ENCODE measurements at regions not wholly inside any gene's neighbourhood (a gene's known extent, or its start where the extent isn't known, plus 50 kb on each side); places are given as distances from the start of the nearest gene placed in this dataset.
"Not testable (repeated sequence)": the region's sequence is repeated elsewhere in the genome, so short reads cannot be mapped to it uniquely, and the experiment has no call there.

GRCh38 chr3:34669490-34669889 is 871.1 kb downstream of the PDCD6IP start:
- TF ChIP-seq CTCF (conservative IDR thresholded peaks at IDR 0.05; ENCODE audit: low read depth, low read length): no peak
- no peak for DNase-seq (ENCODE audit: low read depth)
- H3K4me3 ChIP-seq (ENCODE audit: low read depth, low read length): no peak overlapping the region

GRCh38 chr3:34675383-34676120 is 877.1 kb downstream of the PDCD6IP start:
- no peak for TF ChIP-seq CTCF (conservative IDR thresholded peaks at IDR 0.05; ENCODE audit: low read depth, low read length)
- H3K4me3 ChIP-seq (ENCODE audit: low read depth, low read length): no peak overlapping the region
- DNase-seq (ENCODE audit: low read depth): peak; percentile 31

- peak; percentile 7 for DNase-seq (ENCODE audit: low read depth)
- no peak for TF ChIP-seq CTCF (conservative IDR thresholded peaks at IDR 0.05; ENCODE audit: low read depth, low read length)
- H3K4me3 ChIP-seq (ENCODE audit: low read depth, low read length): no peak overlapping the region
Observed at GRCh38 chr3:34676436-34676835, 878.0 kb downstream of the PDCD6IP start.

- H3K4me3 ChIP-seq (ENCODE audit: low read depth, low read length): no peak overlapping the region
- no peak for TF ChIP-seq CTCF (conservative IDR thresholded peaks at IDR 0.05; ENCODE audit: low read depth, low read length)
- no peak for DNase-seq (ENCODE audit: low read depth)
Observed at GRCh38 chr3:34678575-34678974, 880.1 kb downstream of the PDCD6IP start.

GRCh38 chr3:34679055-34679454 is 880.6 kb downstream of the PDCD6IP start:
- DNase-seq (ENCODE audit: low read depth); H3K4me3 ChIP-seq (ENCODE audit: low read depth, low read length): not testable (repeated sequence)

GRCh38 chr3:34683851-34684250 is 885.4 kb downstream of the PDCD6IP start:
- peak; percentile 76 for TF ChIP-seq CTCF (conservative IDR thresholded peaks at IDR 0.05; ENCODE audit: low read depth, low read length)
- DNase-seq (ENCODE audit: low read depth): peak; percentile 70
- H3K4me3 ChIP-seq (ENCODE audit: low read depth, low read length): no peak overlapping the region

- H3K4me3 ChIP-seq (ENCODE audit: low read depth, low read length): no peak overlapping the region
- DNase-seq (ENCODE audit: low read depth): peak; percentile 26
- no peak for TF ChIP-seq CTCF (conservative IDR thresholded peaks at IDR 0.05; ENCODE audit: low read depth, low read length)
Observed at GRCh38 chr3:34686541-34686940, 888.1 kb downstream of the PDCD6IP start.

Measured in choroid plexus epithelial cell (primary cell).